Gastrocnemius medialis (tissue), 4 donors: ENCODE measurements at regions not wholly inside any gene's neighbourhood (a gene's known extent, or its start where the extent isn't known, plus 50 kb on each side); places are given as distances from the start of the nearest gene placed in this dataset.

Source experiments
- ATAC-seq, 2 donors: fragments of 150-250 bp; one replicate each; pipeline ENCODE4 v1.9.1; 2016
- DNase-seq, 2 donors: peaks; one replicate each; pipeline ENCODE4 v3.0.0-alpha.2; 2019
- H3K27ac ChIP-seq, 4 donors: fragments of 200-600 bp; sonication (generic); 1 replicate in 1 of 4; 2 replicates in 3 of 4; pipeline ENCODE4 v1.5.1; 2016 to 2018; ENCODE audit warnings: mild to moderate bottlenecking in 2 of 4, moderate library complexity in 1 of 4
- H3K27me3 ChIP-seq, 3 donors: fragments of 200-600 bp; sonication (generic) in 2 of 3; 1 replicate in 1 of 3; 2 replicates in 2 of 3; pipeline versions ENCODE4 v1.5.1 to v1.6.0; 2016 to 2019; ENCODE audit warnings: mild to moderate bottlenecking in 1 of 3, moderate library complexity in 1 of 3
- H3K36me3 ChIP-seq, 2 donors: fragments of 200-600 bp; sonication (generic) in 1 of 2; one replicate each; pipeline ENCODE4 v1.5.1; 2017 to 2018
- H3K4me1 ChIP-seq, 2 donors: fragments of 200-600 bp; sonication (generic) in 1 of 2; one replicate each; pipeline ENCODE4 v1.5.1; 2016 to 2017; ENCODE audit warnings: mild to moderate bottlenecking in 2 of 2
- H3K4me3 ChIP-seq, 4 donors: fragments of 200-600 bp; sonication (generic) in 3 of 4; 1 replicate in 1 of 4; 2 replicates in 3 of 4; pipeline ENCODE4 v1.5.1; 2016 to 2019; ENCODE audit warnings: mild to moderate bottlenecking in 2 of 4
- H3K9me3 ChIP-seq, 3 donors: fragments of 200-600 bp; sonication (generic) in 2 of 3; 1 replicate in 1 of 3; 2 replicates in 2 of 3; pipeline ENCODE4 v1.5.1; 2016 to 2019
- CTCF ChIP-seq, 5 experiments: fragments of 450-650 bp in 3 of 5; fragments of 200-600 bp in 2 of 5; sonication (generic) in 2 of 5; IDR thresholded peaks in 4 of 5; conservative IDR thresholded peaks in 1 of 5; 1 replicate in 4 of 5; 2 replicates in 1 of 5; pipeline ENCODE4 v1.5.1; 2016 to 2019; ENCODE audit warnings: antibody characterized with exemption in 5 of 5, mild to moderate bottlenecking in 3 of 5, moderate library complexity in 3 of 5
- POLR2A ChIP-seq, 2 donors: fragments of 450-650 bp; IDR thresholded peaks; one replicate each; pipeline ENCODE4 v1.6.1; 2017; ENCODE audit warnings: antibody characterized with exemption in 2 of 2, mild to moderate bottlenecking in 2 of 2, moderate library complexity in 2 of 2
- in situ Hi-C, 4 donors: fragments of 200-750 bp; cut with MboI; loops; one replicate each; pipeline versions ENCODE4 v1.15.0 to v1.8.0; 2017; ENCODE audit warnings: low sequenced_read_pairs in 4 of 4
- intact Hi-C: fragments of 100-400 bp; cut with DNase I; formaldehyde crosslinking; loops from one replicate; pipeline ENCODE4 v1.15.1; 2023; ENCODE audit warnings: low total_unique reads

- DNase-seq (no peak), ATAC-seq (no peak)
- Histone ChIP-seq H3K4me1 (no peaks in the 10 kb centered on the region), H3K4me3 (no peak overlapping the region), H3K27ac (no peak overlapping the region), H3K9me3 (no peaks in the 10 kb centered on the region), H3K27me3 (no peaks in the 10 kb centered on the region), H3K36me3 (no peaks in the 10 kb centered on the region)
- in situ Hi-C loops (no loop called here), intact Hi-C loops (no loop called here)
- no peak for TF ChIP-seq CTCF (IDR thresholded peaks at IDR 0.05 in 4 of 5, conservative IDR thresholded peaks at IDR 0.05 in 1 of 5)
- TF ChIP-seq POLR2A (IDR thresholded peaks at IDR 0.05), result no peak
Observed at GRCh38 chr1:209223791-209224190, 359.7 kb upstream of the CAMK1G start.

- intact Hi-C loops, result no loop called here
- H3K27ac ChIP-seq, result no peak overlapping the region
- no peaks in the 10 kb centered on the region for H3K27me3 ChIP-seq
- in situ Hi-C loops, result no loop called here
- H3K36me3 ChIP-seq, result no peaks in the 10 kb centered on the region
- H3K4me1 ChIP-seq, result no peaks in the 10 kb centered on the region
- H3K9me3 ChIP-seq, result no peaks in the 10 kb centered on the region
- DNase-seq (no peak), ATAC-seq (no peak)
- H3K4me3 ChIP-seq, result no peak overlapping the region
- no peak for TF ChIP-seq CTCF (IDR thresholded peaks at IDR 0.05 in 4 of 5, conservative IDR thresholded peaks at IDR 0.05 in 1 of 5)
- TF ChIP-seq POLR2A (IDR thresholded peaks at IDR 0.05), result no peak
Observed at GRCh38 chr1:209224886-209225285, 358.6 kb upstream of the CAMK1G start.

GRCh38 chr1:209227171-209227570 is 356.3 kb upstream of the CAMK1G start:
- DNase-seq (no peak), ATAC-seq (no peak)
- TF ChIP-seq POLR2A (IDR thresholded peaks at IDR 0.05) (no peak), CTCF (IDR thresholded peaks at IDR 0.05 in 4 of 5, conservative IDR thresholded peaks at IDR 0.05 in 1 of 5) (no peak)
- H3K4me1 ChIP-seq, result no peaks in the 10 kb centered on the region
- intact Hi-C loops, result no loop called here
- in situ Hi-C loops, result no loop called here
- peaks cover 0 to 9% (median 5%) of the 10 kb centered on the region in 3 donors for H3K27me3 ChIP-seq
- H3K36me3 ChIP-seq, result no peaks in the 10 kb centered on the region
- H3K27ac ChIP-seq, result no peak overlapping the region
- H3K9me3 ChIP-seq, result no peaks in the 10 kb centered on the region
- no peak overlapping the region for H3K4me3 ChIP-seq

- Histone ChIP-seq H3K4me3 (no peak overlapping the region), H3K27ac (no peak overlapping the region), H3K36me3 (no peaks in the 10 kb centered on the region), H3K9me3 (no peaks in the 10 kb centered on the region), H3K4me1 (no peaks in the 10 kb centered on the region), H3K27me3 (peaks cover 0 to 9% (median 5%) of the 10 kb centered on the region in 3 donors)
- TF ChIP-seq POLR2A (IDR thresholded peaks at IDR 0.05) (no peak), CTCF (IDR thresholded peaks at IDR 0.05 in 4 of 5, conservative IDR thresholded peaks at IDR 0.05 in 1 of 5) (no peak)
- DNase-seq (no peak), ATAC-seq (no peak)
- in situ Hi-C loops (no loop called here), intact Hi-C loops (no loop called here)
Observed at GRCh38 chr1:209227941-209228340, 355.6 kb upstream of the CAMK1G start.

GRCh38 chr1:209229494-209230061 is 353.9 kb upstream of the CAMK1G start:
- Histone ChIP-seq H3K36me3 (no peaks in the 10 kb centered on the region), H3K27ac (no peak overlapping the region), H3K4me1 (no peaks in the 10 kb centered on the region), H3K9me3 (no peaks in the 10 kb centered on the region), H3K27me3 (peaks cover 0 to 9% (median 5%) of the 10 kb centered on the region in 3 donors), H3K4me3 (no peak overlapping the region)
- TF ChIP-seq POLR2A (IDR thresholded peaks at IDR 0.05), result no peak
- no peak for TF ChIP-seq CTCF (IDR thresholded peaks at IDR 0.05 in 4 of 5, conservative IDR thresholded peaks at IDR 0.05 in 1 of 5)
- intact Hi-C loops (no loop called here), in situ Hi-C loops (no loop called here)
- no peak for DNase-seq
- no peak for ATAC-seq
